Erythroblast (primary cell): ENCODE measurements at regions not wholly inside any gene's neighbourhood (a gene's known extent, or its start where the extent isn't known, plus 50 kb on each side); places are given as distances from the start of the nearest gene placed in this dataset.

ENCODE experiments used
- GATA1 ChIP-seq: IDR thresholded peaks from 2 replicates; pipeline ENCODE4 v1.6.1; 2011; ENCODE audit warnings: low read depth, mild to moderate bottlenecking, control low read depth, low read length, moderate library complexity
- POLR2A ChIP-seq: IDR thresholded peaks from 2 replicates; pipeline ENCODE4 v1.6.1; 2011; ENCODE audit warnings: mild to moderate bottlenecking, low read length

GRCh38 chr2:53568469-53568868 lies 199.1 kb upstream of the CHAC2 start:
- TF ChIP-seq POLR2A (no peak), GATA1 (no peak)
